ENCODE measurements at regions not wholly inside any gene's neighbourhood (a gene's known extent, or its start where the extent isn't known, plus 50 kb on each side); places are given as distances from the start of the nearest gene placed in this dataset.
"Not testable (repeated sequence)": the region's sequence is repeated elsewhere in the genome, so short reads cannot be mapped to it uniquely, and the experiment has no call there.

DNA sequence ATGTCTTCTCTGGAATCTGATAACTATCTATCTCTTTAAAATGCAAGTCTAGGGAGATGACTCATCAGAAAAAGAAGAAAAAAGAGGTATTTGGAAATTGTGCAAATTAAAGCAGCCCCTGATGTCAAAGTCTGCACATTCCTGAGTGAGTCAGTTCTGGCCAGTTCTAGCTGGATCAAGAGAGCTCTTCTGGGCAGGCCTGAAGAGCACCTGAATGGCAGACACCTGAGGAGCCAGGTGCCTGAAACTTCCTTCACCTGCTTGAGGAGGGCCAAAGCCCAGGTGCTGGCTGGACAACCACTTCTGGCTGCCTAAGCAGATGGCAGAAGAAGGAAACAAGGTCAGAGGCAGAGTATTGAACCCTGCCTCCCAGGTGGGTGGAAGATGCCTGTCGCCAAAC lies 1575.4 kb downstream of the RPIA start:
- TF ChIP-seq, protein P1, sequence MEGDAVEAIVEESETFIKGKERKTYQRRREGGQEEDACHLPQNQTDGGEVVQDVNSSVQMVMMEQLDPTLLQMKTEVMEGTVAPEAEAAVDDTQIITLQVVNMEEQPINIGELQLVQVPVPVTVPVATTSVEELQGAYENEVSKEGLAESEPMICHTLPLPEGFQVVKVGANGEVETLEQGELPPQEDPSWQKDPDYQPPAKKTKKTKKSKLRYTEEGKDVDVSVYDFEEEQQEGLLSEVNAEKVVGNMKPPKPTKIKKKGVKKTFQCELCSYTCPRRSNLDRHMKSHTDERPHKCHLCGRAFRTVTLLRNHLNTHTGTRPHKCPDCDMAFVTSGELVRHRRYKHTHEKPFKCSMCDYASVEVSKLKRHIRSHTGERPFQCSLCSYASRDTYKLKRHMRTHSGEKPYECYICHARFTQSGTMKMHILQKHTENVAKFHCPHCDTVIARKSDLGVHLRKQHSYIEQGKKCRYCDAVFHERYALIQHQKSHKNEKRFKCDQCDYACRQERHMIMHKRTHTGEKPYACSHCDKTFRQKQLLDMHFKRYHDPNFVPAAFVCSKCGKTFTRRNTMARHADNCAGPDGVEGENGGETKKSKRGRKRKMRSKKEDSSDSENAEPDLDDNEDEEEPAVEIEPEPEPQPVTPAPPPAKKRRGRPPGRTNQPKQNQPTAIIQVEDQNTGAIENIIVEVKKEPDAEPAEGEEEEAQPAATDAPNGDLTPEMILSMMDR (IDR thresholded peaks at IDR 0.05) = not testable (repeated sequence)
- TF ChIP-seq ZFX (IDR thresholded peaks at IDR 0.05; ENCODE audit: borderline replicate concordance) = not testable (repeated sequence)
